Liver (tissue), 8 donors: ENCODE measurements at regions not wholly inside any gene's neighbourhood (a gene's known extent, or its start where the extent isn't known, plus 50 kb on each side); places are given as distances from the start of the nearest gene placed in this dataset.

Experiments used
- DNase-seq: peaks from one replicate; pipeline ENCODE4 v3.0.0-alpha.2; 2017; ENCODE audit warnings: low spot score
- H3K27ac ChIP-seq, 2 donors: one replicate each; pipeline ENCODE4 v1.7.0; 2013; ENCODE audit warnings: inconsistent platforms in 2 of 2, low read length in 2 of 2, control low read depth in 1 of 2, low read depth in 1 of 2, mild to moderate bottlenecking in 1 of 2
- H3K27me3 ChIP-seq, 4 donors: one replicate each; pipeline versions ENCODE4 v1.6.1 to v1.7.0; 2013; ENCODE audit warnings: low read length in 3 of 4, inconsistent platforms in 1 of 4, mild to moderate bottlenecking in 1 of 4, moderate library complexity in 1 of 4; ENCODE audit not compliant: control insufficient read depth in 4 of 4, insufficient read depth in 4 of 4
- H3K36me3 ChIP-seq, 4 donors: one replicate each; pipeline versions ENCODE4 v1.6.1 to v1.7.0; 2013; ENCODE audit warnings: low read length in 3 of 4, mild to moderate bottlenecking in 3 of 4, low read depth in 1 of 4, moderate library complexity in 1 of 4; ENCODE audit not compliant: control insufficient read depth in 4 of 4, insufficient read depth in 3 of 4
- H3K4me1 ChIP-seq, 4 donors: one replicate each; pipeline versions ENCODE4 v1.6.1 to v1.7.0; 2013; ENCODE audit warnings: low read length in 3 of 4, mild to moderate bottlenecking in 3 of 4, moderate library complexity in 1 of 4; ENCODE audit not compliant: control insufficient read depth in 4 of 4, insufficient read depth in 4 of 4
- H3K4me3 ChIP-seq, 3 donors: one replicate each; pipeline versions ENCODE4 v1.6.1 to v1.7.0; 2013; ENCODE audit warnings: low read length in 3 of 3, control low read depth in 1 of 3, low read depth in 1 of 3, mild to moderate bottlenecking in 1 of 3
- H3K9ac ChIP-seq, 2 donors: one replicate each; pipeline ENCODE4 v1.7.0; 2013; ENCODE audit warnings: low read length in 2 of 2, mild to moderate bottlenecking in 2 of 2, moderate library complexity in 2 of 2, control low read depth in 1 of 2, low read depth in 1 of 2
- H3K9me3 ChIP-seq, 4 donors: one replicate each; pipeline versions ENCODE4 v1.6.1 to v1.7.0; 2013; ENCODE audit warnings: low read length in 3 of 4; ENCODE audit not compliant: control insufficient read depth in 4 of 4
- EGR1 ChIP-seq, 2 donors: IDR thresholded peaks; 2 replicates each; pipeline ENCODE4 v1.6.1; 2016 to 2018; ENCODE audit warnings: antibody characterized with exemption in 2 of 2, low read depth in 2 of 2
- GABPA ChIP-seq, 2 donors: IDR thresholded peaks in 1 of 2; conservative IDR thresholded peaks in 1 of 2; 2 replicates each; pipeline ENCODE4 v1.6.1; 2016; ENCODE audit warnings: antibody characterized with exemption in 2 of 2, mild to moderate bottlenecking in 1 of 2, moderate library complexity in 1 of 2
- HNF4A ChIP-seq, 2 donors: conservative IDR thresholded peaks; 2 replicates each; pipeline ENCODE4 v1.6.1; 2016; ENCODE audit warnings: antibody characterized with exemption in 2 of 2, mild to moderate bottlenecking in 2 of 2
- HNF4G ChIP-seq: IDR thresholded peaks from 2 replicates; pipeline ENCODE4 v1.6.1; 2016; ENCODE audit warnings: antibody characterized with exemption
- NR2F2 ChIP-seq: IDR thresholded peaks from 2 replicates; pipeline ENCODE4 v1.6.1; 2016; ENCODE audit warnings: antibody characterized with exemption
- RAD21 ChIP-seq, 2 donors: IDR thresholded peaks; 2 replicates each; pipeline ENCODE4 v1.6.1; 2016; ENCODE audit warnings: antibody characterized with exemption in 2 of 2, mild to moderate bottlenecking in 2 of 2
- RXRA ChIP-seq, 2 donors: IDR thresholded peaks; 2 replicates each; pipeline ENCODE4 v1.6.1; 2017 to 2018; ENCODE audit warnings: antibody characterized with exemption in 2 of 2, mild to moderate bottlenecking in 1 of 2
- SP1 ChIP-seq: IDR thresholded peaks from 2 replicates; pipeline ENCODE4 v1.6.1; 2018; ENCODE audit warnings: antibody characterized with exemption, mild to moderate bottlenecking
- YY1 ChIP-seq: IDR thresholded peaks from 2 replicates; pipeline ENCODE4 v1.6.1; 2016; ENCODE audit warnings: antibody characterized with exemption, mild to moderate bottlenecking
- WGBS: extraction: QIAGEN DNeasy Blood & Tissue Kit; methylation state at CpG from one replicate; pipeline ENCODE4 v1.1.7; 2013; 5-methylcytosine and 5-hydroxymethylcytosine counted together
- TF ChIP-seq, protein P1 (sequence below): IDR thresholded peaks from 2 replicates; pipeline ENCODE4 v1.6.1; 2016; ENCODE audit warnings: antibody characterized with exemption
- TF ChIP-seq, protein P2 (sequence below): fragments of 150-350 bp; IDR thresholded peaks from 2 replicates; pipeline ENCODE4 v1.5.1; 2017; ENCODE audit warnings: improper control_type of control experiment, low read depth, low read length; ENCODE audit not compliant: missing input control
- TF ChIP-seq, protein P3 (sequence below): IDR thresholded peaks from 2 replicates; pipeline ENCODE4 v1.6.1; 2016; ENCODE audit warnings: antibody characterized with exemption
- TF ChIP-seq, protein P4 (sequence below): IDR thresholded peaks from 2 replicates; pipeline ENCODE4 v1.6.1; 2016; ENCODE audit warnings: antibody characterized with exemption, mild to moderate bottlenecking
- donor health status: healthy.
- donor health status: healthy.
- donor health status: healthy.
- donor health status: healthy.
- donor health status: healthy.

DNA sequence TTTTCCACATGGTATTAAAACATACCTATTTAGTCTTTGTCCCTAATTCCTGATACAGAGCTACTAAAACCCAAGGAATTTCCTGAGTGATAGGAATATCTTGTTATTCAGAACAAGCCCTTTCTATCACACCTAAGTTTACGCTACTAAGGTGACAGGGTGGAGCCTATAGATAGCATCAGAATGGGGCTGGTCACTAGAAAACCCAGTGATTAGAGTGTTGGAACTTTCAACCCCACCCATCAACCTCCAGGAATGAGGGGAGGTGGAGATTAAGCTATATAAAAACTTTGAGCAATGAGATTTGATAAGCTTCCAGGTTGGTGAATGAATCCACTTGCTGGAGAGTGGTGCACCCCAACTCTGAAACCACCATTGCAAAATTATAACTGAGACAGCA lies 62.1 kb upstream of the RNU6-1 start:
- peaks cover 2 to 13% (median 5%) of the 10 kb centered on the region in 4 donors for H3K4me1 ChIP-seq
- no peak overlapping the region for H3K9ac ChIP-seq
- no peaks in the 10 kb centered on the region for H3K27me3 ChIP-seq
- WGBS = 94% methylated on average over 1 of the region's 1 CpG
- H3K36me3 ChIP-seq = no peaks in the 10 kb centered on the region
- no peak for TF ChIP-seq GABPA (IDR thresholded peaks at IDR 0.05 in 1 of 2, conservative IDR thresholded peaks at IDR 0.05 in 1 of 2)
- TF ChIP-seq EGR1 (IDR thresholded peaks at IDR 0.05; ENCODE audit: low read depth in 2 of 2) = no peak
- TF ChIP-seq YY1 = no peak
- TF ChIP-seq HNF4A (conservative IDR thresholded peaks at IDR 0.05) = no peak
- TF ChIP-seq, protein P1, sequence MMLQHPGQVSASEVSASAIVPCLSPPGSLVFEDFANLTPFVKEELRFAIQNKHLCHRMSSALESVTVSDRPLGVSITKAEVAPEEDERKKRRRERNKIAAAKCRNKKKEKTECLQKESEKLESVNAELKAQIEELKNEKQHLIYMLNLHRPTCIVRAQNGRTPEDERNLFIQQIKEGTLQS = no peak
- TF ChIP-seq, protein P2, sequence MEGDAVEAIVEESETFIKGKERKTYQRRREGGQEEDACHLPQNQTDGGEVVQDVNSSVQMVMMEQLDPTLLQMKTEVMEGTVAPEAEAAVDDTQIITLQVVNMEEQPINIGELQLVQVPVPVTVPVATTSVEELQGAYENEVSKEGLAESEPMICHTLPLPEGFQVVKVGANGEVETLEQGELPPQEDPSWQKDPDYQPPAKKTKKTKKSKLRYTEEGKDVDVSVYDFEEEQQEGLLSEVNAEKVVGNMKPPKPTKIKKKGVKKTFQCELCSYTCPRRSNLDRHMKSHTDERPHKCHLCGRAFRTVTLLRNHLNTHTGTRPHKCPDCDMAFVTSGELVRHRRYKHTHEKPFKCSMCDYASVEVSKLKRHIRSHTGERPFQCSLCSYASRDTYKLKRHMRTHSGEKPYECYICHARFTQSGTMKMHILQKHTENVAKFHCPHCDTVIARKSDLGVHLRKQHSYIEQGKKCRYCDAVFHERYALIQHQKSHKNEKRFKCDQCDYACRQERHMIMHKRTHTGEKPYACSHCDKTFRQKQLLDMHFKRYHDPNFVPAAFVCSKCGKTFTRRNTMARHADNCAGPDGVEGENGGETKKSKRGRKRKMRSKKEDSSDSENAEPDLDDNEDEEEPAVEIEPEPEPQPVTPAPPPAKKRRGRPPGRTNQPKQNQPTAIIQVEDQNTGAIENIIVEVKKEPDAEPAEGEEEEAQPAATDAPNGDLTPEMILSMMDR = no peak
- no peak for TF ChIP-seq RAD21 (IDR thresholded peaks at IDR 0.05)
- no peak overlapping the region for H3K27ac ChIP-seq
- H3K4me3 ChIP-seq = no peak overlapping the region
- no peaks in the 10 kb centered on the region for H3K9me3 ChIP-seq
- DNase-seq = no peak

DNA sequence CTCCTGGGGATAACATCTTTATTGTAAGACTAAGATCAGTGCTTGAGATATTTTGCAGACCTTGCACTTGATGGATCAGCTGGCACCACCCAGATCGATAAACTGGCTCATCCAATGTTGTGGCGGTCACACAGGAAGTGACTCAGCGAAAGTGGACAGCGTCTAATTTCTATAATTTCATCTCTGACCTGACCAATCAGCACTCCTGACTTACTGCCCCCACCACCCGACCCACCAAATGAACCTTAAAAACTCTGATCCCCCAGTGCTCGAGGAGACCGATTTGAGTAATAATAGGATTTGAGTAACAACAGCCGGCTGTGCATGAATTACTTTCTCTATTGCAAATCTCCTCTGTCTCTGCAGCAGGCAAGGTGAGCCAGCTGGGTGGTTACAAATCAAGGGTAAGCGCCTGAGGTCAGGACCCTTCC lies 62.7 kb upstream of the RNU6-1 start:
- no peak for DNase-seq
- Histone ChIP-seq H3K9ac (no peak overlapping the region), H3K27ac (no peak overlapping the region), H3K27me3 (no peaks in the 10 kb centered on the region), H3K4me3 (no peak overlapping the region), H3K4me1 (peaks cover 2 to 11% (median 5%) of the 10 kb centered on the region in 4 donors), H3K36me3 (no peaks in the 10 kb centered on the region), H3K9me3 (no peaks in the 10 kb centered on the region)
- 92% methylated on average over 9 of the region's 9 CpGs for WGBS
- no peak for TF ChIP-seq HNF4A (conservative IDR thresholded peaks at IDR 0.05)
- TF ChIP-seq HNF4G = no peak

DNA sequence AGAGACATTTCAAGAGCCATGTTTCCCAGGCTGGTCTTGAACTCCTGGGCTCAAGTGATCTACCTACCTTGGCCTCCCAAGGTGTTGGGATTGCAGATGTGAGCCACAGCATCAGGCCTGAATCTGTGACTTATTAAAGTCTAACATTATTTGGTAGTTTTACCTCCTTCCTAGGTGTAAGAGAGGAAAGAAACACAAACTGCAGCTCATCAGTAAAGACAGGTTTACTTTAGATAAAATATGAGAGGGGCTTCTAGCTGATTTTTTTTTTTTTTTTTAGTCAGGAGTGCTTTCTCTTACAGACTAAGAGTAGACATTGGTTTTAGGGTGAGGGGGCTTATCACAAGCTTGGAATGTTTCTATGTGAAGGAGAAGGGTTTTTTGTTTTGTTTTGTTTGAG lies 63.9 kb upstream of the RNU6-1 start:
- H3K27me3 ChIP-seq = no peaks in the 10 kb centered on the region
- H3K4me1 ChIP-seq = peaks cover 2 to 7% (median 5%) of the 10 kb centered on the region in 4 donors
- DNase-seq = no peak
- TF ChIP-seq RXRA (IDR thresholded peaks at IDR 0.05) (no peak), SP1 (no peak), NR2F2 (no peak), GABPA (IDR thresholded peaks at IDR 0.05 in 1 of 2, conservative IDR thresholded peaks at IDR 0.05 in 1 of 2) (no peak)
- TF ChIP-seq, protein P2 = no peak
- TF ChIP-seq, protein P3, sequence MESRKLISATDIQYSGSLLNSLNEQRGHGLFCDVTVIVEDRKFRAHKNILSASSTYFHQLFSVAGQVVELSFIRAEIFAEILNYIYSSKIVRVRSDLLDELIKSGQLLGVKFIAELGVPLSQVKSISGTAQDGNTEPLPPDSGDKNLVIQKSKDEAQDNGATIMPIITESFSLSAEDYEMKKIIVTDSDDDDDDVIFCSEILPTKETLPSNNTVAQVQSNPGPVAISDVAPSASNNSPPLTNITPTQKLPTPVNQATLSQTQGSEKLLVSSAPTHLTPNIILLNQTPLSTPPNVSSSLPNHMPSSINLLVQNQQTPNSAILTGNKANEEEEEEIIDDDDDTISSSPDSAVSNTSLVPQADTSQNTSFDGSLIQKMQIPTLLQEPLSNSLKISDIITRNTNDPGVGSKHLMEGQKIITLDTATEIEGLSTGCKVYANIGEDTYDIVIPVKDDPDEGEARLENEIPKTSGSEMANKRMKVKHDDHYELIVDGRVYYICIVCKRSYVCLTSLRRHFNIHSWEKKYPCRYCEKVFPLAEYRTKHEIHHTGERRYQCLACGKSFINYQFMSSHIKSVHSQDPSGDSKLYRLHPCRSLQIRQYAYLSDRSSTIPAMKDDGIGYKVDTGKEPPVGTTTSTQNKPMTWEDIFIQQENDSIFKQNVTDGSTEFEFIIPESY = no peak
- TF ChIP-seq, protein P4, sequence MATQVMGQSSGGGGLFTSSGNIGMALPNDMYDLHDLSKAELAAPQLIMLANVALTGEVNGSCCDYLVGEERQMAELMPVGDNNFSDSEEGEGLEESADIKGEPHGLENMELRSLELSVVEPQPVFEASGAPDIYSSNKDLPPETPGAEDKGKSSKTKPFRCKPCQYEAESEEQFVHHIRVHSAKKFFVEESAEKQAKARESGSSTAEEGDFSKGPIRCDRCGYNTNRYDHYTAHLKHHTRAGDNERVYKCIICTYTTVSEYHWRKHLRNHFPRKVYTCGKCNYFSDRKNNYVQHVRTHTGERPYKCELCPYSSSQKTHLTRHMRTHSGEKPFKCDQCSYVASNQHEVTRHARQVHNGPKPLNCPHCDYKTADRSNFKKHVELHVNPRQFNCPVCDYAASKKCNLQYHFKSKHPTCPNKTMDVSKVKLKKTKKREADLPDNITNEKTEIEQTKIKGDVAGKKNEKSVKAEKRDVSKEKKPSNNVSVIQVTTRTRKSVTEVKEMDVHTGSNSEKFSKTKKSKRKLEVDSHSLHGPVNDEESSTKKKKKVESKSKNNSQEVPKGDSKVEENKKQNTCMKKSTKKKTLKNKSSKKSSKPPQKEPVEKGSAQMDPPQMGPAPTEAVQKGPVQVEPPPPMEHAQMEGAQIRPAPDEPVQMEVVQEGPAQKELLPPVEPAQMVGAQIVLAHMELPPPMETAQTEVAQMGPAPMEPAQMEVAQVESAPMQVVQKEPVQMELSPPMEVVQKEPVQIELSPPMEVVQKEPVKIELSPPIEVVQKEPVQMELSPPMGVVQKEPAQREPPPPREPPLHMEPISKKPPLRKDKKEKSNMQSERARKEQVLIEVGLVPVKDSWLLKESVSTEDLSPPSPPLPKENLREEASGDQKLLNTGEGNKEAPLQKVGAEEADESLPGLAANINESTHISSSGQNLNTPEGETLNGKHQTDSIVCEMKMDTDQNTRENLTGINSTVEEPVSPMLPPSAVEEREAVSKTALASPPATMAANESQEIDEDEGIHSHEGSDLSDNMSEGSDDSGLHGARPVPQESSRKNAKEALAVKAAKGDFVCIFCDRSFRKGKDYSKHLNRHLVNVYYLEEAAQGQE = no peak
- no peak overlapping the region for H3K4me3 ChIP-seq
- H3K9ac ChIP-seq = no peak overlapping the region
- H3K9me3 ChIP-seq = no peaks in the 10 kb centered on the region
- H3K27ac ChIP-seq = no peak overlapping the region
- H3K36me3 ChIP-seq = no peaks in the 10 kb centered on the region
